ENCODE measurements at regions not wholly inside any gene's neighbourhood (a gene's known extent, or its start where the extent isn't known, plus 50 kb on each side); places are given as distances from the start of the nearest gene placed in this dataset.

GRCh38 chr5:18243846-18244245, 609.6 kb downstream of the TAF11L14 start:
- no peak for DNase-seq (ENCODE audit: low read depth)

DNA sequence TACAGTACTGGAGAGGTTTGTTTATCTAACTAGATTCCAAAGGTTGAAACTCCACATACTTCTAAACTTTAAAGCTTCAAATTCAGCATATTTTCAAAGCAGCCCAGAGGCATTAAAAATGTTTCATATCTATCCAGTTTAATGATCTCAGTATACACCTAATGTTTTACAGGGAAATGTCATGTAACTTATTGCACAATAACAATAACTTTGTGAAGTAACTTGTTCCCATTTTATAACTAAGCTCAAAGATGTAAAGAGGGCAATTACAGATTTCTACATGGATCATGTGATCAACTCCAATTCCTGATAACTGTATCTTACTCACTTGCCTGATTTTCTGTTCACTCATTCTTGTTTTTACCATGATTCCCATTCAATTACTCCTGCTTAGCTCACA, 610.0 kb downstream of the TAF11L14 start:
- no peak for DNase-seq (ENCODE audit: low read depth)

GRCh38 chr5:18252559-18252958, 618.3 kb downstream of the TAF11L14 start:
- DNase-seq (ENCODE audit: low read depth) = no peak

DNA sequence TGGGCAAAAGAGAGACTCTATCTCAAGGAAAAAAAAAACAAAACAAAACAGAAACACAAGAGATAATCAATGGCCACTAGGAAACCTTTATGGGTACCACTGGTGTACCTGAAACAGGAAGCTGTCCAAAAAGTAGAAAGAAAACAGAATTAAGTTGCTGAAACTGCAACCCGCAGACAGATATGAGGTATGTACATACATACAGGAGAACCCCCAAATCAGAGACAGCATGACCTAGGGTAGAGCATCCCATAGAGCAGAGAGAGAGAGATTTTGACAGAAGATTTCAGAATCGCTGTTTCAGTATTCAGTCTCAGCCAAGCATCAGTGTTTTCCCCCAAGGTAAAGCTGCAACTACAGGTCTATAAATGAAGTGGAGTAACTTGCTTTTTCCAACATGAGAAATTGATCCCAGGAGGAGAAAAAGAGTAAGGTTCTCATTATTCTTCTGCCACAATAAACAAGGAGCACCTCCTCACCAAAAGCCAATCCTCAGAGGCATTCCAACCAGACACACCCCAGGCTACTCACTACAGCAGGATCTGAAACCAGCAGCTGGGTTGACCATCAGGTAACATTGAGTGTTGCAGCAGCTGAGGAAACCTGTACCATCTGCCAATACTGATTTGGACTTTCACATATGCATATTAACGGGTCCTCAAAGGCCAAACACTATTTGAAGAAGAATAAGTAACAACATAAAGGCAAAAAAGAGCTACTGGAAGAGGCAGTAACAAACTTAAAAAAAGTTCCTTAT, 630.0 kb downstream of the TAF11L14 start:
- DNase-seq (ENCODE audit: low read depth) = no peak

- DNase-seq (ENCODE audit: low read depth) = no peak
Measured at GRCh38 chr5:18270635-18271338, 636.5 kb downstream of the TAF11L14 start.

GRCh38 chr5:18276939-18277338, 642.7 kb downstream of the TAF11L14 start:
- DNase-seq (ENCODE audit: low read depth) = no peak

DNA sequence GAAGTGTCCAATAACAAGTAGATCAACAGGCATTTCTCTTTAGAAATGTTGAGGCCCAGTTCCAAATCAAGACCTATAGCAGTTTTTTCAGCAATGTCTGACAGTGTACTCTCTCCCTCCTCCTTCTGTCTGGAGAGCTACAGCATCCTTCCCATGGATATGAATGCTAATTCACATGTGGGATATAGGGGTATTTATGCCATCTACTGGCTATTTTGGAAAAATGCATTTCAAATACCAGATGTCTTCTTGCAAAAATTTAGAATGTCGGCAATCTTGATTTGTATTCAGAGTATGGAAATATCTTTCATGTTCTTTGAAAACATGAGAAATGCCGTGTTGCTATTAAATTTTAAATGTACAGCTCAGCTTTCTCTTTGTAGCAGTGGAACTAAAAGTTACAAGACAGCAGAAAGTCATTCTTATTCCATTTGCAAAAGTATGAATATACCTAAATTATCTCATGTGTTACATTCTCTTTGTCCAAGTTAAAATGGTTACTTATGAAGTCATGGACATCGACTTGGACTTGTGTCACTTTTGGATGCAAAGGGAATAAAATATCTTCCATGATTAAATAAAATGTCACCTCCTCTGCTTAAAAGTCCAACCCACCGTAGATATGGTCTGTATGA, 647.8 kb downstream of the TAF11L14 start:
- peak; percentile 54 for DNase-seq (ENCODE audit: low read depth)

GRCh38 chr5:18285257-18285656, 651.0 kb downstream of the TAF11L14 start:
- DNase-seq (ENCODE audit: low read depth) = no peak

GRCh38 chr5:18292146-18292545, 657.9 kb downstream of the TAF11L14 start:
- no peak for DNase-seq (ENCODE audit: low read depth)

GRCh38 chr5:18295696-18296095, 661.4 kb downstream of the TAF11L14 start:
- DNase-seq (ENCODE audit: low read depth) = peak; percentile 21

- DNase-seq (ENCODE audit: low read depth) = no peak
Measured at GRCh38 chr5:18299166-18299565, 664.9 kb downstream of the TAF11L14 start.

GRCh38 chr5:18305288-18305924, 671.1 kb downstream of the TAF11L14 start:
- DNase-seq (ENCODE audit: low read depth) = peak; percentile 53

DNA sequence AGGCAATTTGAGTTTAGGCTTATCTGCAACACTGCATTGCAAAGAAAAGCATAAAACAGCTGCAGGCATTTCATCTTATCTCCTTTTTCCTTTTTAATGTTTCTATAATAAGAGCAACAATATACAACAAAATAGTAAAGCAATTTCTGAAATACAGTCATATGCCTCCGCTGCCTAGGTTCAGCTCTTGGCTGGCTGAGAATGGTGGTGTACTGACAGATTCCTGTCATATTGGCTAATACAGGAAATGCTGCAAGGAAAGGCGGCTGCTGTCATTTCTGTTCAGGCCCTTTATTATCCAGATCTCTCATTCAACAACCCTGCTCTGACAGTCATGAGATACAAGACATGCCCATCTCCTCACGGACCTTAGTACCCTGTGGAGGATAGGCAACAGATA, 677.0 kb downstream of the TAF11L14 start:
- DNase-seq (ENCODE audit: low read depth) = no peak

- DNase-seq (ENCODE audit: low read depth) = no peak
Measured at GRCh38 chr5:18312016-18312415, 677.8 kb downstream of the TAF11L14 start.

GRCh38 chr5:18314192-18314778, 680.0 kb downstream of the TAF11L14 start:
- peak; percentile 50 for DNase-seq (ENCODE audit: low read depth)

DNA sequence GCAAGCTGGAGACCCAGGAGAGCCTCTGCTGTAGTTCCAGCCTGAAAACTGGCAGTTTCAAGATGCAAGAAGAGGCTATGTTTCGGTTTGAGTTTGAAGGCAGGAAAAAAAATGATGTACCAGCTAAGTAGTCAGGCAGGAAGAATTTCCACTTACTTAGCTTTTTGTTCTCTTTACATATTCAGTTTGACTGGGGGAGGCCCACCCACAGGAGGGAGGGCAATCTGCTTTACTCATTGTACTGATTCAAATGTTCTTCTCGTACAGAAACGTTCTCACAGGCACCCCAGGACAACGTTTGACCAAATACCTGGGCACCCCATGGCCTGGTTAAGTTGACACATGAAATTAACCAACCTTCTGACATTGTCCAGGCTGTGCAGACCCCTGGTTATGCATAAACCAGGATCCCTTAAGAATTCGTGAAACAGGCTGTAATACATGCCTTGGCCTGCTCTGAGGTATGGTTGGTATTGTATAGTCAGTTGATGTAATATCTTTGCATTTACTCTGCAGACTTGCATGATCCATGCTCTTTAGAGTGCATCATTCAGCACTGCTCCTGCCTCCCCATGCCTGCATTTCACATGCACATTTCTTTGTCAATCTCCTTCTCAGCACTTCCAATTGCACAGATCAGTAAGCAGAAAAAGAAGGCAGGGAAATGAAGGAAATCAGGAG, 687.1 kb downstream of the TAF11L14 start:
- DNase-seq (ENCODE audit: low read depth) = no peak

DNA sequence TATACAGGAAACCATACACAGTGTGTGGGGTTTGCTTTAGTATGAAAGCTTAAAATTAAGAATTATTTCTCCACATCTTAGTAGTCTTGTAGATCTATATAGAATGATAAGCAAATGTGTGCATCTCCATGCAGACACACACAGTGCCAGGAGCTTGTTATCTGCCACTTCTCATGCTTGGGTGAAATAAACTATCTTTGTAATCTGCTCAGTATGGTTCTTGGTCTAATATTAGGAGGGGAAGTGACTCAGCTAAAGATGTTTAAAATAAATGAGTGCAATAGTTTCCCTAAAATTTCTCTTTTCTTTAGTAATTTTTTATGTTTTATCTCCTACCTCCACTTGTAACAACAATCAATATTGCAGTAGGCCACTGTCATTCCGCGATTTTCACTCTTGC, 689.6 kb downstream of the TAF11L14 start:
- DNase-seq (ENCODE audit: low read depth) = no peak

DNA sequence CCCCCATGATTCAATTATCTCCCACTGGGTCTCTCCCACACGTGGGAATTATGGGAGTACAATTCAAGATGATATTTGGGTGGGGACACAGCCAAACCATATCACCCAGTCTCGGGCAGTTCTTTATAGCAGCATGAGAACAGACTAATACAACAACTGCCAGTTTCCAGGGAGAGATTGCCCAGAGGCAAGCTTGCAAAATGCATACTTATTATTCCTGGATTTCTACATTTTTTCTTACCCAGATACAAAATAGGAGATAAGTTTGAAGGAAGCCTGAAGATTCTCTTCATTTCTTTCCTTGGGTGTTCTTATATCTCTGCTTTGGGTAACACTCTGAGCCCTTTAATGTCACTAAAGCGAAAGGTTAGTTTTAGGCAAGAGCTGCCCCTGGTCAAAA, 691.2 kb downstream of the TAF11L14 start:
- no peak for DNase-seq (ENCODE audit: low read depth)

DNA sequence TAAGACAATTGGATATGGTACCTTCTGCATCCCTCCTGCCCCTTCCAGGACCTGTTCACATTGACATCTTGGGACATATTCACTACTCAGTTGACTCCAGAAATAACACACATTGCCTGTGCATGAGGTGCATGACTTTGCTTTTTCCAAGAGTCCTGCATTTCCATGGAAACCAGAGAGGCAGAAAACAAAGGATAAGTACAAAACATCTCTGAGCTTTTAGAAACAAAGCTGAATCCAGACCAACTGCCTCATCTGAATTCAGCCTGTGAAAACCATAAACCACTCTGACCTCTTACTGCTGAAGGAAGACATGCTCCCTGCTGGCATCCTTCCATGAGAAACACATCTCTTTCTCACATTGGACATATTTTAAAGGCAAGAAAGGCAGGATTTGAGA, 695.1 kb downstream of the TAF11L14 start:
- DNase-seq (ENCODE audit: low read depth) = no peak

DNA sequence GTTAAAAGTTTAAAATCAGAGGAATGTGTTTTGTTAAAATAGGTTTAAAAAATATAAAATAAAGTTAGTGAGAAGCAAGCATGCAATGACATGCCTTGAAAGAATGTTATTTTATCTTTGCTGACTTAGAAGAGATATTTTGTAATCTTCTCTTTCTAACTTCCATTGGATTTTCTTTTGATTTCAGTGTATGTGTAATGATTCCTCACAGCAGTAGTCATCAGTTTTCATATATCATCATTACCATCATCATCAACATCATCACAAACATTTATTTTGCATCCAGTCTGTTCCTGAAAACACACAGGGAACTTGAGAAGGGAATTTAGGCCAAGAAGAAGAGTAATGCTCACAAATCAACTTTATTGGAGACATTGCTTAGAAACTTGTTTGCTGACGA, 699.6 kb downstream of the TAF11L14 start:
- DNase-seq (ENCODE audit: low read depth) = peak; percentile 41

GRCh38 chr5:18334949-18335348, 700.7 kb downstream of the TAF11L14 start:
- DNase-seq (ENCODE audit: low read depth) = no peak

- DNase-seq (ENCODE audit: low read depth) = no peak
Measured at GRCh38 chr5:18354828-18355227, 720.6 kb downstream of the TAF11L14 start.

All from ELR (cell line).